BE2C (cell line): ENCODE measurements at regions not wholly inside any gene's neighbourhood (a gene's known extent, or its start where the extent isn't known, plus 50 kb on each side); places are given as distances from the start of the nearest gene placed in this dataset.

Experiments used
- DNase-seq: peaks from one replicate; pipeline ENCODE4 v3.0.0-alpha.2; 2020
- H3K27me3 ChIP-seq: fragments of 250-450 bp; sonication (Bioruptor Pico); 2 replicates; pipeline ENCODE4 v1.5.1; 2020; ENCODE audit warnings: mild to moderate bottlenecking
- H3K36me3 ChIP-seq: fragments of 250-450 bp; sonication (Bioruptor Pico); 2 replicates; pipeline ENCODE4 v1.5.1; 2020; ENCODE audit warnings: mild to moderate bottlenecking
- H3K4me1 ChIP-seq: fragments of 250-450 bp; sonication (Bioruptor Pico); 2 replicates; pipeline ENCODE4 v1.5.1; 2020
- H3K4me3 ChIP-seq: 2 replicates; pipeline ENCODE4 v1.5.1; 2011; ENCODE audit warnings: low read depth, low read length
- H3K9me3 ChIP-seq: fragments of 250-450 bp; sonication (Bioruptor Pico); 2 replicates; pipeline ENCODE4 v1.5.1; 2020
- CTCF ChIP-seq: IDR thresholded peaks from 2 replicates; pipeline ENCODE4 v1.5.1; 2012; ENCODE audit warnings: mild to moderate bottlenecking, low read depth, low read length

GRCh38 chr3:137097386-137097785 lies 139.6 kb downstream of the IL20RB start:
- Histone ChIP-seq H3K36me3 (no peaks in the 10 kb centered on the region), H3K4me3 (no peak overlapping the region), H3K27me3 (peaks cover 2% of the 10 kb centered on the region; the same call in 1 of the 2 replicates), H3K4me1 (no peaks in the 10 kb centered on the region), H3K9me3 (no peaks in the 10 kb centered on the region; the same call in 1 of the 2 replicates)
- no peak for DNase-seq
- no peak for TF ChIP-seq CTCF

DNA sequence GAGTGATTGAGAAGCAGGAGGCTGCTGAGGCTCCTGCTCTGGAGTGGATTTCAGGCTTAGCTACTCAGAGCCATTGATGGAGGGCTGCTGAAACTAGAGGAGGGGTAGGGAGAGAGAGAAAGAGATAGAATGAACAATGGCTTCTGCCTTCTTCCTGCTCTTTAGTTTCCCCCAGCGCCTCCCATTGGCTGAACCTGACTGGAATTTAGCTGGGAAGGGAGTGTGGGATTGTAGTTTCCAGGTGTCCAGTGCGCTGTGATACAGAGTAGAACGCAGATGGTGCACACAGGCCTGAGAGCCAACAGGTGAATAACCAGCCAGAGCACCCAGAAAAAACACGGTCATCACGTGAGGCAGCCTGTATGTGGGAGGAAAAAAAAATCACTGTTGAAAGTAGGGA lies 140.1 kb downstream of the IL20RB start:
- no peak for TF ChIP-seq CTCF
- H3K36me3 ChIP-seq, result no peaks in the 10 kb centered on the region
- no peak overlapping the region for H3K4me3 ChIP-seq
- no peaks in the 10 kb centered on the region for H3K4me1 ChIP-seq
- peaks cover 2% of the 10 kb centered on the region; the same call in 1 of the 2 replicates for H3K27me3 ChIP-seq
- H3K9me3 ChIP-seq, result no peaks in the 10 kb centered on the region; the same call in 1 of the 2 replicates
- DNase-seq, result no peak

GRCh38 chr3:137099364-137100219 lies 141.8 kb downstream of the IL20RB start:
- no peaks in the 10 kb centered on the region for H3K4me1 ChIP-seq
- H3K4me3 ChIP-seq, result no peak overlapping the region
- no peak for DNase-seq
- TF ChIP-seq CTCF, result no peak
- peaks cover 2% of the 10 kb centered on the region; the same call in 1 of the 2 replicates for H3K27me3 ChIP-seq
- H3K9me3 ChIP-seq, result no peaks in the 10 kb centered on the region; the same call in 1 of the 2 replicates
- no peaks in the 10 kb centered on the region for H3K36me3 ChIP-seq

DNA sequence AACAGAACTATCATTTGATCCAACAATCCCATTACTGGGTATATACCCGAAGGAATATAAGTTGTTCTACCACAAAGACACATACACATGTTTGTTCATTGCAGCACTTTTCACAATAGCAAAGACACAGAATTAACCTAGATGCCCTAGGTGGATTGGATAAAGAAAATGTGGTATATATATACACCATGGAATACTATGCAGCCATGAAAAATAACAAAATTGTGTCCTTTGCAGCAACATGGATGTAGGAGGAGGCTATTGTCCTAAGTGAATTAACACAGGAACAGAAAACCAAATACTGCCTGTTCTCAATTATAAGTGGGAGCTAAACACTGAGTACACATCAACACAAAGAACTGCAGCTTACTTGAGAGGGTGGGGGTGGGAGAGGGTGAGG lies 142.5 kb downstream of the IL20RB start:
- Histone ChIP-seq H3K27me3 (peaks cover 6% of the 10 kb centered on the region; the same call in 1 of the 2 replicates), H3K4me3 (no peak overlapping the region), H3K4me1 (no peaks in the 10 kb centered on the region), H3K9me3 (no peaks in the 10 kb centered on the region; the same call in 1 of the 2 replicates), H3K36me3 (no peaks in the 10 kb centered on the region)
- no peak for DNase-seq
- no peak for TF ChIP-seq CTCF

DNA sequence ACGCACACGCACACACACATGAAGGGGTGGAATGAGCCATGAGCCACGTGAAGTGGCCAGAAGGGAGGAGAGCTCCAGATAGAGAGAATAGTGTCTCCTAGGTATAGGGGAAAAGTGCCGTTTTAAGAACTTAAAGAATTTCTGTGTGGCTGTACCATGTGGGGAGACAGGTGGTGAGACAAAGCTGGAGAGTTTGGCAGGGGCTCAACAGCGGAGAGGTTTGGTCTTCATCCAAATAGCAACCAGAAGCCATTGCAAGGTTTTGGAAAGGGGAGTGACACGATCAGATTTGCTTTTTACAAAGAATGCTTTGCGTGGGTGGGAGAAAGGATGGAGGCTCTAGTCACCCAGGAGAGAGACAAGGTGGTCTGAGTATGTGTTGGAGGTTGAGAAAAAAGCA lies 146.0 kb downstream of the IL20RB start:
- H3K36me3 ChIP-seq, result no peaks in the 10 kb centered on the region
- no peak for DNase-seq
- no peaks in the 10 kb centered on the region for H3K4me1 ChIP-seq
- H3K27me3 ChIP-seq, result peaks cover 33% of the 10 kb centered on the region
- no peaks in the 10 kb centered on the region; the same call in 1 of the 2 replicates for H3K9me3 ChIP-seq
- TF ChIP-seq CTCF, result no peak
- no peak overlapping the region for H3K4me3 ChIP-seq
